ENCODE measurements at regions not wholly inside any gene's neighbourhood (a gene's known extent, or its start where the extent isn't known, plus 50 kb on each side); places are given as distances from the start of the nearest gene placed in this dataset.

DNA sequence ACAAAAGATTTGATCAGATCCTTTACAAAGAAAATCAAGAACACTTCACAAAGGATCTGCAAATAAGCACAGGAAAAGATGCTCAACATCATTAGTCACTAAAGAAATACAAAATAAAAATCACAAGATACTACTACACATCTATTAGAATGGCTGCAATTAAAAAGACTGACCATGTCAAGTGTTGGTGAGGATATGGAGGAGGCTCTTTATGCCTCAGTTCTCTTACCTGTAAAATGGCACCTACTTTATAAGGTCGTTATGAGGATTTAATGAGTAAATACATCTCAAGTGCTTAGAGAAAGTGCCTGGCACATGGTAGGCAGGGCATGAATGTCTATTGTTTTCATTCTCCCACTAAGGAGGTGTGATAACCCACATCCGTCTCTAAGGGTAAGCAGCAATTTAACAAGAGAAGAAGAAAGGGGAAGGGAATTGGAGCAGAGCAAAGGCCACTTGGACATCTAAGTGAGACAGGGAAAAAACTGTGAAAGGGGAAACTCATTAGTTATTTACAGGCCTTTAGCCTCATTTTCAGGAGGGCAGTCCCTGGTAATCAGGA is 157.5 kb upstream of the NFE2L3 start:
- Histone ChIP-seq H4K20me1 (ENCODE audit: control insufficient read depth, insufficient read depth, low read length, poor library complexity, severe bottlenecking) (no peaks in the 10 kb centered on the region), H3K9ac (ENCODE audit: low read length) (no peak overlapping the region), H3K4me2 (replicated peaks; ENCODE audit: low read depth, low read length, poor library complexity, severe bottlenecking) (no peak overlapping the region), H3K9me3 (ENCODE audit: control extremely low read depth in 1 of 3, control insufficient read depth in 2 of 3, insufficient read depth in 1 of 3, low read length in 2 of 3) (no peaks in the 10 kb centered on the region), H3K4me3 (ENCODE audit: control extremely low read depth in 1 of 5, extremely low read depth in 1 of 5, insufficient read depth in 1 of 5, low read depth in 2 of 5, low read length in 4 of 5) (no peak overlapping the region), H3K79me2 (ENCODE audit: control insufficient read depth, insufficient read depth, low read length) (no peaks in the 10 kb centered on the region), H3K4me1 (ENCODE audit: control insufficient read depth in 2 of 2, insufficient read depth in 2 of 2, low read length in 2 of 2) (no peaks in the 10 kb centered on the region), H3K27ac (ENCODE audit: low read length in 2 of 2) (no peak overlapping the region), H2AFZ (ENCODE audit: insufficient read depth, low read depth, low read length, poor library complexity, severe bottlenecking) (no peak overlapping the region), H3K36me3 (replicated peaks in 1 of 2; ENCODE audit: control extremely low read depth in 1 of 2, control insufficient read depth in 1 of 2, extremely low read depth in 1 of 2, insufficient read depth in 2 of 2, low read length in 1 of 2) (no peaks in the 10 kb centered on the region), H3K27me3 (replicated peaks in 1 of 4; ENCODE audit: control extremely low read depth in 1 of 4, control insufficient read depth in 3 of 4, insufficient read depth in 4 of 4, low read length in 3 of 4) (peaks cover 0 to 16% (median 3%) of the 10 kb centered on the region in 4 experiments)
- TF ChIP-seq, protein P1, sequence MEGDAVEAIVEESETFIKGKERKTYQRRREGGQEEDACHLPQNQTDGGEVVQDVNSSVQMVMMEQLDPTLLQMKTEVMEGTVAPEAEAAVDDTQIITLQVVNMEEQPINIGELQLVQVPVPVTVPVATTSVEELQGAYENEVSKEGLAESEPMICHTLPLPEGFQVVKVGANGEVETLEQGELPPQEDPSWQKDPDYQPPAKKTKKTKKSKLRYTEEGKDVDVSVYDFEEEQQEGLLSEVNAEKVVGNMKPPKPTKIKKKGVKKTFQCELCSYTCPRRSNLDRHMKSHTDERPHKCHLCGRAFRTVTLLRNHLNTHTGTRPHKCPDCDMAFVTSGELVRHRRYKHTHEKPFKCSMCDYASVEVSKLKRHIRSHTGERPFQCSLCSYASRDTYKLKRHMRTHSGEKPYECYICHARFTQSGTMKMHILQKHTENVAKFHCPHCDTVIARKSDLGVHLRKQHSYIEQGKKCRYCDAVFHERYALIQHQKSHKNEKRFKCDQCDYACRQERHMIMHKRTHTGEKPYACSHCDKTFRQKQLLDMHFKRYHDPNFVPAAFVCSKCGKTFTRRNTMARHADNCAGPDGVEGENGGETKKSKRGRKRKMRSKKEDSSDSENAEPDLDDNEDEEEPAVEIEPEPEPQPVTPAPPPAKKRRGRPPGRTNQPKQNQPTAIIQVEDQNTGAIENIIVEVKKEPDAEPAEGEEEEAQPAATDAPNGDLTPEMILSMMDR (IDR thresholded peaks at IDR 0.05), result no peak
- no peak for TF ChIP-seq EZH2 (IDR thresholded peaks at IDR 0.05; ENCODE audit: borderline replicate concordance, insufficient read depth, low read depth, low read length, poor library complexity, severe bottlenecking)
- Mint-ChIP-seq H3K9me3 (ENCODE audit: insufficient read depth) (no peaks in the 10 kb centered on the region), H3K4me3 (no peak overlapping the region), H3K27me3 (peaks cover 53% of the 10 kb centered on the region), H3K27ac (no peak overlapping the region), H3K4me1 (no peaks in the 10 kb centered on the region)
- ChIA-PET CTCF (no interaction called here), POLR2A (no interaction called here)
- WGBS (ENCODE audit: insufficient coverage), result 100% methylated on average over 1 of the region's 2 CpGs
- ATAC-seq (ENCODE audit: low read depth) (no peak), DNase-seq (no peak)
- intact Hi-C loops (cut with micrococcal nuclease), result no loop called here

DNA sequence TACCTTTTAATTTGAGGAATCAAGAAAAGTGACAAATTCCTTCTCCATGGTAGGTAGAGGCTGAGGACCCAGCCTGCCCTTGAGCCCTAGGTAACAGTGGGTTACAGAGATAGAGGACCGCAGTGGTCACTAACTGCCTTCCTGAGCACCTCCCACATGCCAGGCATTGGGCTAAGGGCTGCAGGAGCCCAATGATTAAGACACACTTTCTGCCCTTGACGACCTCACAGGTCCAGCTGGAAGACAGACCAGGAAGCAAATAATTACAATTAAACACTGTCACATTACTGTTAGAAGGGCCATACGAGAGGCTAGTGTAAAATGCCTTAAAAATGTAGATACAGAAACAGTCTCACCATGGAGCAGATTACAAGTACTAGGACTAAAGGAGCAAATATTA is 156.8 kb upstream of the NFE2L3 start:
- Mint-ChIP-seq H3K27me3 (peaks cover 51% of the 10 kb centered on the region), H3K4me1 (no peaks in the 10 kb centered on the region), H3K9me3 (ENCODE audit: insufficient read depth) (no peaks in the 10 kb centered on the region), H3K4me3 (no peak overlapping the region), H3K27ac (no peak overlapping the region)
- Histone ChIP-seq H3K9ac (ENCODE audit: low read length) (no peak overlapping the region), H2AFZ (ENCODE audit: insufficient read depth, low read depth, low read length, poor library complexity, severe bottlenecking) (no peak overlapping the region), H3K27ac (ENCODE audit: low read length in 2 of 2) (no peak overlapping the region), H3K79me2 (ENCODE audit: control insufficient read depth, insufficient read depth, low read length) (no peaks in the 10 kb centered on the region), H3K4me3 (ENCODE audit: control extremely low read depth in 1 of 5, extremely low read depth in 1 of 5, insufficient read depth in 1 of 5, low read depth in 2 of 5, low read length in 4 of 5) (no peak overlapping the region), H3K4me1 (ENCODE audit: control insufficient read depth in 2 of 2, insufficient read depth in 2 of 2, low read length in 2 of 2) (no peaks in the 10 kb centered on the region), H3K4me2 (replicated peaks; ENCODE audit: low read depth, low read length, poor library complexity, severe bottlenecking) (no peak overlapping the region), H3K27me3 (replicated peaks in 1 of 4; ENCODE audit: control extremely low read depth in 1 of 4, control insufficient read depth in 3 of 4, insufficient read depth in 4 of 4, low read length in 3 of 4) (peaks cover 0 to 10% (median 3%) of the 10 kb centered on the region in 4 experiments), H3K36me3 (replicated peaks in 1 of 2; ENCODE audit: control extremely low read depth in 1 of 2, control insufficient read depth in 1 of 2, extremely low read depth in 1 of 2, insufficient read depth in 2 of 2, low read length in 1 of 2) (no peaks in the 10 kb centered on the region), H3K9me3 (ENCODE audit: control extremely low read depth in 1 of 3, control insufficient read depth in 2 of 3, insufficient read depth in 1 of 3, low read length in 2 of 3) (no peaks in the 10 kb centered on the region), H4K20me1 (ENCODE audit: control insufficient read depth, insufficient read depth, low read length, poor library complexity, severe bottlenecking) (no peaks in the 10 kb centered on the region)
- WGBS (ENCODE audit: insufficient coverage), result 100% methylated on average over 1 of the region's 3 CpGs
- ATAC-seq (ENCODE audit: low read depth), result no peak
- CTCF ChIA-PET, result no interaction called here
- TF ChIP-seq, protein P1 (IDR thresholded peaks at IDR 0.05), result no peak
- no peak for TF ChIP-seq EZH2 (IDR thresholded peaks at IDR 0.05; ENCODE audit: borderline replicate concordance, insufficient read depth, low read depth, low read length, poor library complexity, severe bottlenecking)
- intact Hi-C loops (cut with micrococcal nuclease), result no loop called here
- no peak for DNase-seq
- POLR2A ChIA-PET, result no interaction called here
